Muscle of leg (tissue), 3 donors: ENCODE measurements at regions not wholly inside any gene's neighbourhood (a gene's known extent, or its start where the extent isn't known, plus 50 kb on each side); places are given as distances from the start of the nearest gene placed in this dataset.
"Not testable (repeated sequence)": the region's sequence is repeated elsewhere in the genome, so short reads cannot be mapped to it uniquely, and the experiment has no call there.

Experiments
- DNase-seq: peaks from one replicate; pipeline ENCODE4 v3.0.0; 2013
- H3K27ac ChIP-seq: one replicate; pipeline ENCODE4 v1.5.1; 2013; ENCODE audit warnings: mild to moderate bottlenecking, low read length, control low read depth
- H3K27me3 ChIP-seq: one replicate; pipeline ENCODE4 v1.6.1; 2013; ENCODE audit warnings: low read length; ENCODE audit not compliant: control insufficient read depth, insufficient read depth
- H3K36me3 ChIP-seq: one replicate; pipeline ENCODE4 v1.6.1; 2013; ENCODE audit warnings: low read length; ENCODE audit not compliant: control insufficient read depth, insufficient read depth
- H3K4me1 ChIP-seq: one replicate; pipeline ENCODE4 v1.6.1; 2013; ENCODE audit warnings: low read length; ENCODE audit not compliant: control insufficient read depth, insufficient read depth
- H3K4me3 ChIP-seq: one replicate; pipeline ENCODE4 v1.5.1; 2013; ENCODE audit warnings: low read length, control low read depth
- H3K9me3 ChIP-seq: replicated peaks from 2 replicates; pipeline ENCODE4 v1.6.1; 2013; ENCODE audit warnings: low read depth, low read length; ENCODE audit not compliant: control insufficient read depth
- WGBS: methylation state at CpG from one replicate; pipeline ENCODE4 v1.1.5; 2013; ENCODE audit warnings: missing lambda C conversion rate; ENCODE audit not compliant: insufficient coverage; 5-methylcytosine and 5-hydroxymethylcytosine counted together

GRCh38 chrX:155757046-155757759, 123.9 kb upstream of the VAMP7 start:
- Histone ChIP-seq H3K27me3 (no peaks in the 10 kb centered on the region), H3K9me3 (no peaks in the 10 kb centered on the region), H3K4me1 (no peaks in the 10 kb centered on the region), H3K27ac (no peak overlapping the region), H3K36me3 (no peaks in the 10 kb centered on the region), H3K4me3 (no peak overlapping the region)
- WGBS = 22% methylated on average over 2 of the region's 3 CpGs
- DNase-seq = no peak

- H3K4me3 ChIP-seq = no peak overlapping the region
- no peak for DNase-seq
- peak overlapping the region; percentile 7 for H3K27ac ChIP-seq
- H3K36me3 ChIP-seq = no peaks in the 10 kb centered on the region
- H3K4me1 ChIP-seq = no peaks in the 10 kb centered on the region
- H3K27me3 ChIP-seq = no peaks in the 10 kb centered on the region
- H3K9me3 ChIP-seq = no peaks in the 10 kb centered on the region
Measured at GRCh38 chrX:155755706-155756337, 125.3 kb upstream of the VAMP7 start.

GRCh38 chrX:155751131-155751530, 130.0 kb upstream of the VAMP7 start:
- H3K9me3 ChIP-seq = no peaks in the 10 kb centered on the region
- H3K36me3 ChIP-seq = no peaks in the 10 kb centered on the region
- no peaks in the 10 kb centered on the region for H3K4me1 ChIP-seq
- H3K4me3 ChIP-seq = no peak overlapping the region
- no peak overlapping the region for H3K27ac ChIP-seq
- no peak for DNase-seq
- no peaks in the 10 kb centered on the region for H3K27me3 ChIP-seq

- DNase-seq = peak; percentile 54
- Histone ChIP-seq H3K9me3 (peaks cover under 1% of the 10 kb centered on the region), H3K27me3 (no peaks in the 10 kb centered on the region), H3K36me3 (no peaks in the 10 kb centered on the region), H3K4me3 (no peak overlapping the region), H3K27ac (no peak overlapping the region), H3K4me1 (no peaks in the 10 kb centered on the region)
- WGBS = 0% methylated on average over 1 of the region's 3 CpGs
Measured at GRCh38 chrX:155747520-155747919, 133.6 kb upstream of the VAMP7 start.

GRCh38 chrX:155745792-155746191, 133.0 kb upstream of the TMLHE start:
- Histone ChIP-seq H3K4me1 (no peaks in the 10 kb centered on the region), H3K4me3 (no peak overlapping the region), H3K9me3 (peaks cover 5% of the 10 kb centered on the region), H3K27me3 (no peaks in the 10 kb centered on the region), H3K27ac (no peak overlapping the region), H3K36me3 (no peaks in the 10 kb centered on the region)
- peak; percentile 56 for DNase-seq
- WGBS = 42% methylated on average over 2 of the region's 2 CpGs

- DNase-seq = no peak
- no peak overlapping the region for H3K4me3 ChIP-seq
- WGBS = no CpG with 5 or more reads among the region's 2 CpGs
- no peaks in the 10 kb centered on the region for H3K27me3 ChIP-seq
- H3K9me3 ChIP-seq = peaks cover 5% of the 10 kb centered on the region
- peak overlapping the region; percentile 29 for H3K27ac ChIP-seq
- H3K4me1 ChIP-seq = no peaks in the 10 kb centered on the region
- H3K36me3 ChIP-seq = no peaks in the 10 kb centered on the region
Measured at GRCh38 chrX:155744534-155744933, 131.8 kb upstream of the TMLHE start.

- 72% methylated on average over 5 of the region's 5 CpGs for WGBS
- not testable (repeated sequence) for H3K27ac ChIP-seq, DNase-seq, H3K4me1 ChIP-seq, H3K4me3 ChIP-seq, H3K9me3 ChIP-seq, H3K36me3 ChIP-seq, H3K27me3 ChIP-seq
Measured at GRCh38 chrX:155728335-155728734, 115.6 kb upstream of the TMLHE start.

GRCh38 chrX:155718972-155719586, 106.3 kb upstream of the TMLHE start:
- no peak overlapping the region for H3K4me3 ChIP-seq
- no peaks in the 10 kb centered on the region for H3K36me3 ChIP-seq
- peaks cover 8% of the 10 kb centered on the region for H3K9me3 ChIP-seq
- DNase-seq = peak; percentile 7
- no peak overlapping the region for H3K27ac ChIP-seq
- no peaks in the 10 kb centered on the region for H3K27me3 ChIP-seq
- WGBS = 71% methylated on average over 1 of the region's 4 CpGs
- H3K4me1 ChIP-seq = no peaks in the 10 kb centered on the region

GRCh38 chrX:155715141-155715540, 102.4 kb upstream of the TMLHE start:
- no peaks in the 10 kb centered on the region for H3K4me1 ChIP-seq
- H3K27me3 ChIP-seq = no peaks in the 10 kb centered on the region
- no peaks in the 10 kb centered on the region for H3K36me3 ChIP-seq
- no peak overlapping the region for H3K27ac ChIP-seq
- H3K9me3 ChIP-seq = peaks cover 8% of the 10 kb centered on the region
- WGBS = no CpG with 5 or more reads among the region's 1 CpG
- no peak overlapping the region for H3K4me3 ChIP-seq
- no peak for DNase-seq

- Histone ChIP-seq H3K9me3 (peaks cover 3% of the 10 kb centered on the region), H3K27me3 (no peaks in the 10 kb centered on the region), H3K4me1 (no peaks in the 10 kb centered on the region), H3K27ac (no peak overlapping the region), H3K36me3 (no peaks in the 10 kb centered on the region), H3K4me3 (no peak overlapping the region)
- DNase-seq = no peak
- no CpG with 5 or more reads among the region's 1 CpG for WGBS
Measured at GRCh38 chrX:155695419-155695818, 82.7 kb upstream of the TMLHE start.
